OCI-LY1 (cell line): ENCODE measurements at regions not wholly inside any gene's neighbourhood (a gene's known extent, or its start where the extent isn't known, plus 50 kb on each side); places are given as distances from the start of the nearest gene placed in this dataset.

Experiments used
- EZH2 ChIP-seq: fragments of 200-600 bp; sonication (generic), shearing (Covaris generic); IDR thresholded peaks from 2 replicates; pipeline ENCODE4 v1.8.0; 2017; ENCODE audit warnings: borderline replicate concordance, mixed run types, mild to moderate bottlenecking, antibody characterized with exemption, low read length, moderate library complexity, mixed read lengths
- TF ChIP-seq, protein P1 (sequence below): fragments of 200-600 bp; sonication (generic), shearing (Covaris generic); IDR thresholded peaks from 2 replicates; pipeline ENCODE4 v1.5.1; 2017; ENCODE audit warnings: mild to moderate bottlenecking, antibody characterized with exemption, low read length, moderate library complexity, mixed read lengths

DNA sequence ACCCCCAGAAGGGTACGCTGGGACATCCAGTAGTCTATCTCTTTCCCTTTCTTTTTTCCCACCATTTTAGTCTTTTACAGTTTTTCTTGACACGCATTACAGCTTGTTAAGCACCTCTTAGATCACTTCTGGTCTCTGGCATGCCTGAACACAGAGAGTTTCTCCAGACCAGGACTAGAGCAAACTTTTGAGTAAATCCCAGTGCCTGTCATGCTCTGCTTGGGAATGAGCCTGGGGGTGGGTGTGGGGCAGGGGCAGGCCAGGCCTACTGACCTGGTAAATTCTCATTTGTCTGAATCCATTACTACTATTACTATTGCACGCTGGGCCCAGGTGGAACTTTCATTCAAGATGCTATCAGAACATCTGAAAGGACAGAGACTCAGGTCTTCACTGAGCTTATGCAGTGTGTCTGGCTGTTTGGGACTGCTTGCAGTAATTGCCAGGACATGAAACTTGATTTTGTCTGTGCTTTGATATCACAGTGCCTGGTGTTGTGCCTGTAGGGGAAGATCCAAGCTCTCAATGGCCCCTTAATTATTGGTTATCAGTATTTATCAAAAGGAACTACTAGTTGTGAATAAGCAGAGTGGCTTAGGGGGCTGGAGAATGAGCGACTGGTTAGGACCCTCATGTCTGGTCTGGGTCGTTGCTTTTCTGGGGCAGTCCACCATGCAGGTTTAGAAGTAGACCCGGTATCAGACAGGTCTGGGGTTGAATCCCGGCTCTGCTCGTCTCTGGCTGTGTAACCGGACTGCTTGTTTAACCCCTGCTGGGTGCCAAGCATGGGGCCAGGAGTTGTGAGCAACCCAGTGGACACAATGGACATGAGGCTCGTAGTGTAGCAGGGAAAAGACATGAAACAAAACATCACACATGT is 196.1 kb upstream of the TLE3 start:
- TF ChIP-seq, protein P1, sequence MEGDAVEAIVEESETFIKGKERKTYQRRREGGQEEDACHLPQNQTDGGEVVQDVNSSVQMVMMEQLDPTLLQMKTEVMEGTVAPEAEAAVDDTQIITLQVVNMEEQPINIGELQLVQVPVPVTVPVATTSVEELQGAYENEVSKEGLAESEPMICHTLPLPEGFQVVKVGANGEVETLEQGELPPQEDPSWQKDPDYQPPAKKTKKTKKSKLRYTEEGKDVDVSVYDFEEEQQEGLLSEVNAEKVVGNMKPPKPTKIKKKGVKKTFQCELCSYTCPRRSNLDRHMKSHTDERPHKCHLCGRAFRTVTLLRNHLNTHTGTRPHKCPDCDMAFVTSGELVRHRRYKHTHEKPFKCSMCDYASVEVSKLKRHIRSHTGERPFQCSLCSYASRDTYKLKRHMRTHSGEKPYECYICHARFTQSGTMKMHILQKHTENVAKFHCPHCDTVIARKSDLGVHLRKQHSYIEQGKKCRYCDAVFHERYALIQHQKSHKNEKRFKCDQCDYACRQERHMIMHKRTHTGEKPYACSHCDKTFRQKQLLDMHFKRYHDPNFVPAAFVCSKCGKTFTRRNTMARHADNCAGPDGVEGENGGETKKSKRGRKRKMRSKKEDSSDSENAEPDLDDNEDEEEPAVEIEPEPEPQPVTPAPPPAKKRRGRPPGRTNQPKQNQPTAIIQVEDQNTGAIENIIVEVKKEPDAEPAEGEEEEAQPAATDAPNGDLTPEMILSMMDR = no peak
- no peak for TF ChIP-seq EZH2
